ENCODE measurements at regions not wholly inside any gene's neighbourhood (a gene's known extent, or its start where the extent isn't known, plus 50 kb on each side); places are given as distances from the start of the nearest gene placed in this dataset.

DNA sequence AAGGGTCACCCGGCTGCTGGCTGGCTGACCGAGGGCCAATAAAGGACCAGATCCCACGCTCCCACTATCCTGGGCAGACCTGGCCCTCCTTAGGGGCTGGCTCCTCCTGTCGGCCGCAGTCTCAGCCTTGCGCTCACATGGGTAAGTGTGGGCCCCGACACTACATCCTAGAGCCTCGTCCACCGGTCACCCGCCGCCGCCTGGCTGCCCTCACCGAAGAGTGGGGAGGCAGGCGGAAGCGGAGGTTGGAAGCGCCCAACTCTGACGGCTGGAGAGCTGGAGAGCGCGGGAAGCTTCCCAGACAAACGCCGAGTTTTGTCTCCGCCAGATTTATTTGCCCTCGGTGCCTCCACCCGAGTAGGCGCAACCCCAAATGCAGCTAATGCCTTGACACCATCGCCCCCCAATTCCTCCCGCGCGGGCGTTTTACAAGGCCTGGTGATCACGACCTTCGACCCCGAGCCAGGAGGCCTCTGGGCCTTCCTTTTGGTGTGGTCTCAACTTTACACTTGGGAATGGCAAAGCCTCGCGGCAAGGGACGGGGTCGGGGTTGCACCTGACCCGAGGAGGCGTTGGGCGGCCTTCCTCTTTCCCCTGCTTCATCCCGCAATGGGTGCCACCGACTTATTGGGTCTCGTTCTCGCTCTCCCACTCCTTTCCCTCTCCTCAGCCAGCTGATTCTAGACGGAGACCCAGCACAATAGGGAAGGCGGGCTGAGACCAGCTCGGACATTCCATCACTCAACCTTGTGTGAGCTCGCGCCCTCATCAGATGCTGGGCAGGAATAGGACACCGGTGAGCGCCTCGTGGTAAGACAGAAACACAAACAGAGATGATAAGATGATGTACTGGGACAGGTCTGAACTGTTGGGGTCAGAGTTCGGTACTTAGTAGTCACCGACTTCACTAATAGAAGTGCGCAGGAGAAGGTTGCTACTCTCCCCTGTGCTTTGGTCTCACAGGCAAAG is 78.3 kb upstream of the ANO4 start:
- Histone ChIP-seq H3K9ac (ENCODE audit: low read length) (peak overlapping the region; percentile 66), H3K4me2 (ENCODE audit: low read length) (peak overlapping the region; percentile 77), H3K23ac (ENCODE audit: low read length) (peak overlapping the region; percentile 53), H3K27me3 (ENCODE audit: insufficient read depth, low read length, poor library complexity) (no peaks in the 10 kb centered on the region), H3K79me1 (ENCODE audit: low read length) (no peaks in the 10 kb centered on the region), H3K18ac (ENCODE audit: low read length) (no peak overlapping the region), H3K56ac (ENCODE audit: low read length) (peak overlapping the region; percentile 89), H3K27ac (ENCODE audit: low read depth, low read length) (no peak overlapping the region), H3K4me3 (ENCODE audit: low read length) (peak overlapping the region; percentile 31), H2BK15ac (replicated peaks; ENCODE audit: low read depth) (no peak overlapping the region), H3K79me2 (ENCODE audit: control insufficient read depth, insufficient read depth, low read length) (peaks cover 5% of the 10 kb centered on the region), H3K4me1 (ENCODE audit: control insufficient read depth, low read depth, low read length) (peaks cover 4% of the 10 kb centered on the region), H2AK5ac (ENCODE audit: low read length) (no peak overlapping the region), H4K5ac (ENCODE audit: low read length) (no peak overlapping the region), H3K36me3 (ENCODE audit: control insufficient read depth, insufficient read depth, low read length) (no peaks in the 10 kb centered on the region), H2BK120ac (ENCODE audit: low read depth, low read length) (no peak overlapping the region), H4K8ac (ENCODE audit: low read depth, low read length) (no peak overlapping the region), H3K4ac (ENCODE audit: low read depth, low read length) (no peak overlapping the region), H2BK5ac (ENCODE audit: low read length) (no peak overlapping the region)
- DNase-seq, result peak; percentile 79
- no CpG with 5 or more reads among the region's 55 CpGs for WGBS (ENCODE audit: extremely low coverage, insufficient coverage, low lambda C conversion rate)

DNA sequence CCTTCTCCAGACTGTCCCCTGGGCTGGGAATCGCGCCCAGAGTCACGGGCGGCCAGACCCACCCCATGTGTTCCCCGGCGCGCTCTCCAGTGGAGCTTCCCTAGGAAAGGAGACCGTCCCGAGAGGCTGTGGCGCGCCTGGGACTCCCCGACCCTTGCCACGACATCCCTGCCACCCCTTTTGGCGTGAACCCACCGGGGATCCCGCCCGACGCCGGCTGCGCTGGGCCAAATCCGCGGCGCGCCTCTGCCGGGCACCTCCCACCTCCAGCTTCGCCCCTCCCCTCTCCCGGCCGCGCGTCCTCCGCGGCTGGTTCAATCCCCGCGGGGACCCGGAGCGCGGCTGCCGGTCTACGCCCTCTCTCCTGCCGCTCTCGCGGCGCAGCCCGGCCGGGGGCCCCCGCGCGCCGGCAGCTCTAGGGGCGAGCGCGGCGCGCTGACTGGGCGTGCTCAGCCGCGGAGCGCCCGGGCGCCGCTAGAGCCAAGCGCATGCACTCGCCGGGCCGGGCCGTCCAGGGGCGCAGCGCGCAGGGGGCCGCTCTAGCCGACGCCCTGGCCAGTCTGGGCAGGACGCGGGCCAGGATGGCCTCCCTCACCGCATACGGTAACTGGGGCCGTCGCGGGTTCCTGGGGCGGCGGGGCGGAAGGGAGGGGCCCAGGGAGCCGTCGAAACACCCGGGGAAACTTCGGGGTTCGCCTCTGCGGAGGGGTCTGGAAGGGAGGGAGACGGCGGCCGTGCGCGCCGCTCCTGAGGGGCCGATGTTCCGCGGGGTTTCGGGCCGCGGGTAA is 77.4 kb upstream of the ANO4 start:
- Histone ChIP-seq H2BK15ac (replicated peaks; ENCODE audit: low read depth) (peak overlapping the region; percentile 39), H3K4me3 (ENCODE audit: low read length) (peak overlapping the region; percentile 41), H3K27me3 (ENCODE audit: insufficient read depth, low read length, poor library complexity) (no peaks in the 10 kb centered on the region), H3K23ac (ENCODE audit: low read length) (no peak overlapping the region), H2AK5ac (ENCODE audit: low read length) (no peak overlapping the region), H2BK5ac (ENCODE audit: low read length) (no peak overlapping the region), H4K5ac (ENCODE audit: low read length) (no peak overlapping the region), H3K4ac (ENCODE audit: low read depth, low read length) (peak overlapping the region; percentile 90), H2BK120ac (ENCODE audit: low read depth, low read length) (peak overlapping the region; percentile 96), H3K79me2 (ENCODE audit: control insufficient read depth, insufficient read depth, low read length) (peaks cover 5% of the 10 kb centered on the region), H3K56ac (ENCODE audit: low read length) (peak overlapping the region; percentile 89), H3K79me1 (ENCODE audit: low read length) (peaks cover 2% of the 10 kb centered on the region), H3K18ac (ENCODE audit: low read length) (peak overlapping the region; percentile 91), H4K8ac (ENCODE audit: low read depth, low read length) (no peak overlapping the region), H3K36me3 (ENCODE audit: control insufficient read depth, insufficient read depth, low read length) (no peaks in the 10 kb centered on the region), H3K4me2 (ENCODE audit: low read length) (peak overlapping the region; percentile 77), H3K4me1 (ENCODE audit: control insufficient read depth, low read depth, low read length) (peaks cover 4% of the 10 kb centered on the region), H3K9ac (ENCODE audit: low read length) (peak overlapping the region; percentile 66), H3K27ac (ENCODE audit: low read depth, low read length) (peak overlapping the region; percentile 65)
- no CpG with 5 or more reads among the region's 100 CpGs for WGBS (ENCODE audit: extremely low coverage, insufficient coverage, low lambda C conversion rate)
- peak; percentile 56 for DNase-seq

DNA sequence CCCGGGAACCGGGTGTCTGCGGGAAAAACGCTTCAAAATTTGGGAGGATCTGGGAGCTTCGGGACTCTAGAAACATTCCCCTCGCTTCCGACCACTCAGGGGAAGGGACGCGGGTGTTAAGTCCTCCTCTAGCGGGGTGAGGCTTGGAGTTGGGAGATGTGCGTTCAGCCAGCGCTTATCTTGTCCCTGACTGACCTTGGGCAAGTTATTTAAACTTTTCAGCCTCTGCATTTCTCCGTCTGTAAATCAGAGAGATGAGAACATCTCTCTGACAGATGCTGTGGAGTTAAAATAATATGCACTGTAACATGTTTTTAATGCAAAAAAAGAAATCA is 76.9 kb upstream of the ANO4 start:
- Histone ChIP-seq H3K27me3 (ENCODE audit: insufficient read depth, low read length, poor library complexity) (no peaks in the 10 kb centered on the region), H3K4ac (ENCODE audit: low read depth, low read length) (peak overlapping the region; percentile 90), H4K5ac (ENCODE audit: low read length) (no peak overlapping the region), H3K9ac (ENCODE audit: low read length) (peak overlapping the region; percentile 66), H2BK5ac (ENCODE audit: low read length) (no peak overlapping the region), H3K56ac (ENCODE audit: low read length) (peak overlapping the region; percentile 89), H3K79me1 (ENCODE audit: low read length) (peaks cover 2% of the 10 kb centered on the region), H2BK15ac (replicated peaks; ENCODE audit: low read depth) (peak overlapping the region; percentile 39), H3K4me2 (ENCODE audit: low read length) (peak overlapping the region; percentile 77), H2AK5ac (ENCODE audit: low read length) (no peak overlapping the region), H3K27ac (ENCODE audit: low read depth, low read length) (peak overlapping the region; percentile 65), H3K23ac (ENCODE audit: low read length) (no peak overlapping the region), H3K36me3 (ENCODE audit: control insufficient read depth, insufficient read depth, low read length) (no peaks in the 10 kb centered on the region), H3K79me2 (ENCODE audit: control insufficient read depth, insufficient read depth, low read length) (peaks cover 5% of the 10 kb centered on the region), H4K8ac (ENCODE audit: low read depth, low read length) (no peak overlapping the region), H3K18ac (ENCODE audit: low read length) (peak overlapping the region; percentile 91), H3K4me3 (ENCODE audit: low read length) (peak overlapping the region; percentile 41), H3K4me1 (ENCODE audit: control insufficient read depth, low read depth, low read length) (peaks cover 4% of the 10 kb centered on the region), H2BK120ac (ENCODE audit: low read depth, low read length) (peak overlapping the region; percentile 96)
- WGBS (ENCODE audit: extremely low coverage, insufficient coverage, low lambda C conversion rate), result no CpG with 5 or more reads among the region's 13 CpGs
- peak; percentile 49 for DNase-seq

DNA sequence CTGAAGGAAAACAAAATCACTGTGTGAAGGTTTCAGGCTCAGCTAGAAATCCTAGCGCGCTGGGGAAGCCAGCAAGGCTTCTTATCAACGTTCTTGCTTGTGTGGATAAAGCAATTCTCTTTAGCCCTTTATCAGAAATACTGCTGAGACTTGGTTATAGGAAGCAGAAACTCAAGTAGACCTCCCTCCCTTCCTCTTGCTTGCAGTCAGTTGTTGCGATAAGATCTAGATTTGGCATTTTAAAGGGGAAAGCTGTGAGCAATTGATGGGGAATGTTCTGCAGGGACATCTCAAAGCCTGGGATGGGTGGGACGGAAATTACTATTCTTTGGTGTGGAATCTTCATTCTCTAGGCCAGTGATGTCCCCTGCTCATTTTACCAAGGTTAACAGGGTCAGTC is 76.4 kb upstream of the ANO4 start:
- H2BK5ac ChIP-seq (ENCODE audit: low read length), result no peak overlapping the region
- no peak overlapping the region for H4K8ac ChIP-seq (ENCODE audit: low read depth, low read length)
- DNase-seq, result peak; percentile 97
- no peak overlapping the region for H3K56ac ChIP-seq (ENCODE audit: low read length)
- H3K4ac ChIP-seq (ENCODE audit: low read depth, low read length), result no peak overlapping the region
- H3K27me3 ChIP-seq (ENCODE audit: insufficient read depth, low read length, poor library complexity), result no peaks in the 10 kb centered on the region
- no peak overlapping the region for H4K5ac ChIP-seq (ENCODE audit: low read length)
- H3K9ac ChIP-seq (ENCODE audit: low read length), result no peak overlapping the region
- H2BK15ac ChIP-seq (replicated peaks; ENCODE audit: low read depth), result no peak overlapping the region
- no peak overlapping the region for H2BK120ac ChIP-seq (ENCODE audit: low read depth, low read length)
- peaks cover 4% of the 10 kb centered on the region for H3K4me1 ChIP-seq (ENCODE audit: control insufficient read depth, low read depth, low read length)
- H2AK5ac ChIP-seq (ENCODE audit: low read length), result no peak overlapping the region
- no peaks in the 10 kb centered on the region for H3K36me3 ChIP-seq (ENCODE audit: control insufficient read depth, insufficient read depth, low read length)
- H3K4me2 ChIP-seq (ENCODE audit: low read length), result peak overlapping the region; percentile 28
- peak overlapping the region; percentile 51 for H3K27ac ChIP-seq (ENCODE audit: low read depth, low read length)
- H3K79me2 ChIP-seq (ENCODE audit: control insufficient read depth, insufficient read depth, low read length), result peaks cover 5% of the 10 kb centered on the region
- peaks cover 2% of the 10 kb centered on the region for H3K79me1 ChIP-seq (ENCODE audit: low read length)
- H3K4me3 ChIP-seq (ENCODE audit: low read length), result no peak overlapping the region
- WGBS (ENCODE audit: extremely low coverage, insufficient coverage, low lambda C conversion rate), result no CpG with 5 or more reads among the region's 5 CpGs
- H3K23ac ChIP-seq (ENCODE audit: low read length), result no peak overlapping the region
- H3K18ac ChIP-seq (ENCODE audit: low read length), result no peak overlapping the region

DNA sequence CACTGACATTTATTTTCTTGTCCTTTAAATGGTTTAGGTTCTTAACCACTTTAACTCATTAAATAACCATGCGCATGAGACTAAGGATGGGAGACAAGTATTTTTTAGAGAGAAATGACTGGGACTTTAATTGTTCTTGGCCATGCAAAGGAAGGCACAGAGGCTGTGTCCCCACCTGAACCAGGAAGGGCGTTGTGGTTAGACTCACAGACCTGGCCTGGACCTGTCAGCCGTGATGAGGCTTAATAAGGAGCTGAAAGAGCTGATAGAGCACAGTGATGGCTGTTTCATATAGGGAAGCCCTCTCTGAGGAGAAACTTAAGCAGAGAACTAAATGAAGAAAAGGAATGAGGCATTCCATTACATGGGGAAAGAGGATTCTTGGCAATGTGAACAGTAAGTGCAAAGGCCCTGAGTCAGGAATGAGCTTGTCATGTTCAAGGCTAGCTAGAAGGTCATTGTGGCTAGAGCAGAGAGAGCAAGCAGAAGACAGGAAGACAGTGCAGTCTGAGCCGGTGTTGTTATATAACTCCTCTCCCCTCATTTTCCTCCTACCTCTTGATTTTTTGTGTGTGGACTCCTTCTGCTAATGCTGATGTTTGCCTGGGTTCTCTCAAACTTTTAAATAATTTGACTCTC is 74.4 kb upstream of the ANO4 start:
- H2BK15ac ChIP-seq (replicated peaks; ENCODE audit: low read depth), result no peak overlapping the region
- H3K27me3 ChIP-seq (ENCODE audit: insufficient read depth, low read length, poor library complexity), result no peaks in the 10 kb centered on the region
- H2BK120ac ChIP-seq (ENCODE audit: low read depth, low read length), result no peak overlapping the region
- no peak overlapping the region for H3K9ac ChIP-seq (ENCODE audit: low read length)
- no CpG with 5 or more reads among the region's 4 CpGs for WGBS (ENCODE audit: extremely low coverage, insufficient coverage, low lambda C conversion rate)
- no peak for DNase-seq
- no peaks in the 10 kb centered on the region for H3K36me3 ChIP-seq (ENCODE audit: control insufficient read depth, insufficient read depth, low read length)
- H4K8ac ChIP-seq (ENCODE audit: low read depth, low read length), result no peak overlapping the region
- H3K27ac ChIP-seq (ENCODE audit: low read depth, low read length), result no peak overlapping the region
- H3K4ac ChIP-seq (ENCODE audit: low read depth, low read length), result no peak overlapping the region
- H2BK5ac ChIP-seq (ENCODE audit: low read length), result no peak overlapping the region
- H3K23ac ChIP-seq (ENCODE audit: low read length), result no peak overlapping the region
- no peak overlapping the region for H4K5ac ChIP-seq (ENCODE audit: low read length)
- no peak overlapping the region for H2AK5ac ChIP-seq (ENCODE audit: low read length)
- no peak overlapping the region for H3K56ac ChIP-seq (ENCODE audit: low read length)
- H3K79me2 ChIP-seq (ENCODE audit: control insufficient read depth, insufficient read depth, low read length), result peaks cover 5% of the 10 kb centered on the region
- H3K4me3 ChIP-seq (ENCODE audit: low read length), result no peak overlapping the region
- no peak overlapping the region for H3K4me2 ChIP-seq (ENCODE audit: low read length)
- H3K4me1 ChIP-seq (ENCODE audit: control insufficient read depth, low read depth, low read length), result peaks cover 4% of the 10 kb centered on the region
- H3K79me1 ChIP-seq (ENCODE audit: low read length), result peaks cover 2% of the 10 kb centered on the region
- H3K18ac ChIP-seq (ENCODE audit: low read length), result no peak overlapping the region

Measured in mesendoderm (in vitro differentiated cells).